ENCODE measurements at regions not wholly inside any gene's neighbourhood (a gene's known extent, or its start where the extent isn't known, plus 50 kb on each side); places are given as distances from the start of the nearest gene placed in this dataset.

DNA sequence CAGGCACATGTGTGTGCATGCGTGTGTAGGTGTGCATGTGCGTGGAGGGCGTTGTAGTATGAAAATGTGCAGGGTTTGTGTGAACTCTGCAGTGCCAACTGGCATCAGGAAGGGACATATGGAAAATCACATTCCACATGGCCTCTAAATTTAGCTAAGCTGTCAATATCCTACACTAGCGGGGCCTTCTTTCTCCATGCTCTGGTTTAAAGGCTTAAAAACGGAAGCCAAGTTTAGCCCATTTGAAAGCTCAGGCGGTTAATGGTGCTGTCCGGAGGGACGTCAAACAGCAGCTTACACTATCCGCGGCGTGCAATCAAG, 144.1 kb upstream of the NOCT start:
- DNase-seq: no peak
- H2AFZ ChIP-seq: no peak overlapping the region
- H3K4me2 ChIP-seq (ENCODE audit: unreplicated experiment): no peak overlapping the region
- no peak overlapping the region for H3K4me3 ChIP-seq
- no peaks in the 10 kb centered on the region for H3K9me3 ChIP-seq (ENCODE audit: low read depth)
- H3K27me3 ChIP-seq (replicated peaks; ENCODE audit: insufficient read depth): peaks cover 23% of the 10 kb centered on the region; the same call in 1 of the 2 replicates
- H3K4me1 ChIP-seq (ENCODE audit: insufficient read depth): peaks cover 16% of the 10 kb centered on the region
- H3F3A ChIP-seq (ENCODE audit: insufficient read depth): peaks cover 10% of the 10 kb centered on the region
- in situ Hi-C loops (cut with MboI): loop anchor here (25.0 kb wide), 1 partner anchor 1059 kb away; no protein-coding TSS in a partner anchor
- no peak overlapping the region for H3K27ac ChIP-seq
- TF ChIP-seq EZH2phosphoT487 (IDR thresholded peaks at IDR 0.05; ENCODE audit: insufficient read depth, low read depth) (no peak), EZH2 (IDR thresholded peaks at IDR 0.05; ENCODE audit: insufficient read depth, poor library complexity, severe bottlenecking) (no peak)
- H3K9ac ChIP-seq: no peak overlapping the region
- no peaks in the 10 kb centered on the region for H4K20me1 ChIP-seq (ENCODE audit: insufficient read depth)
- no peaks in the 10 kb centered on the region for H3K36me3 ChIP-seq (ENCODE audit: low read depth)
- H3K79me2 ChIP-seq (ENCODE audit: insufficient read depth): no peaks in the 10 kb centered on the region
- WGBS, 2 experiments (ENCODE audit: low coverage in 1 of 2, low lambda C conversion rate in 2 of 2, missing lambda C conversion rate in 2 of 2): 59 to 65% methylated on average over 11 of the region's 11 CpGs
- H3K9me2 ChIP-seq (ENCODE audit: insufficient read depth): no peaks in the 10 kb centered on the region

DNA sequence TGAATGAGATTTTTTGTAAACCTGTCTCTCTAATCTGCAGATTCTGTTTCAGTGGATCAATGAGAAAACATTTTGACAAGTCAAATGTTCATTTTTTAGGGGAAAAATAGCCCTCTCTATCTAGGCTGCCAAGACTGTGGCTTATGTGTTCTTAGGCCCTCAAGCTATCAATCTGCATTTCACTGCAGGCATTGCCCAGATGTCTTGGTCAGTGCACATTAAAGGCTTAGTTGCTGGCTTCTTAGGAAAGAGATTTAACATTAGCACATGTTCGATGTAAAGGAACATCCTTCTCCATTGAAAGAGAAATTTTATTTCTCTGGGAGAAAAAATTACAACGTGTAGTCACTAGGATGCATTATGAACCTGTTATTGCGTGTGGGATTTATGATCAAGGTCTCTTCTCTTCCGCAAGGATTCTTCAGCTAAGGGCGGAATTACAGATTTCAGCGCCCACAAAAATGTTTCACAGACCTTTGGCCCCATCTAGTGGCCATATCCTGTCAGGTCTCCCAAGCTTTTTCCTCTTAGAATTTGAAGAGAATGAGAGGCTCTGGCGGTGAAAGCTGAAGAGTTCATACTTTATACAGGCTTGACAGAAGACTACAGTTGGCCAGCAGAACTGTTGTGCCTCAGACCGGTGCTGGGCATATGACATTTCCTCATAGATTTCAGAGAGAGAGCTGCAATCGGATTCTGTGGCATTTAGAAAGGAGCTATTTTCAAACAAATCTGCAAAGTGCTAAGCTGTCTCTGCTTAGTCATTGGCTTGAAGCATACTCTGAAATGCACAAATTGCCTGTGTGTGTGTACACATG, 144.6 kb upstream of the NOCT start:
- Histone ChIP-seq H3K4me2 (ENCODE audit: unreplicated experiment) (peak overlapping the region; percentile 41), H3F3A (ENCODE audit: insufficient read depth) (peaks cover 5% of the 10 kb centered on the region; the same call in 1 of the 2 replicates), H3K9ac (no peak overlapping the region), H4K20me1 (ENCODE audit: insufficient read depth) (no peaks in the 10 kb centered on the region), H3K36me3 (ENCODE audit: low read depth) (no peaks in the 10 kb centered on the region), H3K27me3 (replicated peaks; ENCODE audit: insufficient read depth) (peaks cover 28% of the 10 kb centered on the region; the same call in 1 of the 2 replicates), H3K27ac (no peak overlapping the region), H3K4me1 (ENCODE audit: insufficient read depth) (peaks cover 11% of the 10 kb centered on the region; the same call in 1 of the 2 replicates), H3K9me2 (ENCODE audit: insufficient read depth) (no peaks in the 10 kb centered on the region), H3K9me3 (ENCODE audit: low read depth) (no peaks in the 10 kb centered on the region), H3K4me3 (no peak overlapping the region), H3K79me2 (ENCODE audit: insufficient read depth) (no peaks in the 10 kb centered on the region), H2AFZ (no peak overlapping the region)
- in situ Hi-C loops (cut with MboI): loop anchor here (25.0 kb wide), 1 partner anchor 1059 kb away; no protein-coding TSS in a partner anchor
- TF ChIP-seq EZH2phosphoT487 (IDR thresholded peaks at IDR 0.05; ENCODE audit: insufficient read depth, low read depth): no peak
- no peak for TF ChIP-seq EZH2 (IDR thresholded peaks at IDR 0.05; ENCODE audit: insufficient read depth, poor library complexity, severe bottlenecking)
- WGBS, 2 experiments (ENCODE audit: low coverage in 1 of 2, low lambda C conversion rate in 2 of 2, missing lambda C conversion rate in 2 of 2): 6 to 8% methylated on average over 9 of the region's 9 CpGs
- peak; percentile 81 for DNase-seq

DNA sequence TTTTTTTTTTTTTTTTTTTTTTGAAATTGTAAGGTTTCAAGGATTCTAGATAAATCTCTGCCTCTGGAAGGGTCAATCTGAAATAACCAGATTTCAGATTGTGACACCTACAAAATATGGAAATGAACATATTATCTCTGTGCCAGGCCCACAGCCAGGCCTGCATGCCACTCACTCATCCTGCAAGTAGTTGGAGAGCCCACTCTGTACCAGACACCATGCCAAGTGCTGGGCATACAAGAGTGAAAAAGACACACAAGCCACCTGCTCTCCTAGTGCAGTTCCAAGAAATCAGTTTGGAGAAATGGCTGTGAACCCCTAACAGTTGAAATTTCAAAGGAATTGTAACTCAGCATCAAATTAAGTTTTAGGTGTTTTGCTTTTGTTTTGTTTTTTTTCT, 145.9 kb upstream of the NOCT start:
- Histone ChIP-seq H3K9me2 (ENCODE audit: insufficient read depth) (no peaks in the 10 kb centered on the region), H3K4me1 (ENCODE audit: insufficient read depth) (peaks cover 5% of the 10 kb centered on the region; the same call in 1 of the 2 replicates), H3K27ac (no peak overlapping the region), H4K20me1 (ENCODE audit: insufficient read depth) (no peaks in the 10 kb centered on the region), H3K4me2 (ENCODE audit: unreplicated experiment) (no peak overlapping the region), H3K27me3 (replicated peaks; ENCODE audit: insufficient read depth) (peaks cover 28% of the 10 kb centered on the region; the same call in 1 of the 2 replicates), H3K4me3 (no peak overlapping the region), H3K9me3 (ENCODE audit: low read depth) (no peaks in the 10 kb centered on the region), H3K79me2 (ENCODE audit: insufficient read depth) (no peaks in the 10 kb centered on the region), H3K36me3 (ENCODE audit: low read depth) (no peaks in the 10 kb centered on the region), H3K9ac (no peak overlapping the region), H2AFZ (no peak overlapping the region), H3F3A (ENCODE audit: insufficient read depth) (no peaks in the 10 kb centered on the region)
- DNase-seq: no peak
- in situ Hi-C loops (cut with MboI): loop anchor here (25.0 kb wide), 1 partner anchor 1057 kb away; no protein-coding TSS in a partner anchor
- TF ChIP-seq EZH2 (IDR thresholded peaks at IDR 0.05; ENCODE audit: insufficient read depth, poor library complexity, severe bottlenecking) (no peak), EZH2phosphoT487 (IDR thresholded peaks at IDR 0.05; ENCODE audit: insufficient read depth, low read depth) (no peak)

DNA sequence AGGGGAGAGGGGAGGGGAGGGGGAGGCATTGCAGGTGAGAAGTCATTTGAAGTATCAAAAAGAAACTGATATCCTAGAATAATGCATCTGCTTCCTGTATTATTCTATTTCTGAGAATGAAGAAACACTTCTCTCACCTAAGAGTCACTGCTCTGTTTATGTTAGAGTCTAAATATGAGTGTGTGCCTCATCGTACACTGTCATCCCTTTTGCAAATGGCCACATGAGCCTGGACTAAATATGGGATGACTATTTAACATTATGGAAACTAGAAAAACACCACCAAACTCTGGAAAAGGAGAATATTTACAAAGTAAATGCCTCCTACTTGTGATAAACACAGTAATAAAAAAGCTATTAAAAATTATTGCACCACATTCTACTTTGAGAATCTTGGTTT, 146.4 kb upstream of the NOCT start:
- H3K4me3 ChIP-seq: no peak overlapping the region
- no peak for TF ChIP-seq EZH2 (IDR thresholded peaks at IDR 0.05; ENCODE audit: insufficient read depth, poor library complexity, severe bottlenecking)
- no peak for TF ChIP-seq EZH2phosphoT487 (IDR thresholded peaks at IDR 0.05; ENCODE audit: insufficient read depth, low read depth)

More for the DNA sequence above, 146.4 kb upstream of the NOCT start:
- H3K27ac ChIP-seq: no peak overlapping the region
- 13 to 17% methylated on average over 1 of the region's 1 CpG for WGBS, 2 experiments (ENCODE audit: low coverage in 1 of 2, low lambda C conversion rate in 2 of 2, missing lambda C conversion rate in 2 of 2)
- H3K9ac ChIP-seq: no peak overlapping the region
- no peak overlapping the region for H3K4me2 ChIP-seq (ENCODE audit: unreplicated experiment)
- in situ Hi-C loops (cut with MboI): loop anchor here (25.0 kb wide), 1 partner anchor 1057 kb away; no protein-coding TSS in a partner anchor
- no peaks in the 10 kb centered on the region for H3K36me3 ChIP-seq (ENCODE audit: low read depth)
- H3K4me1 ChIP-seq (ENCODE audit: insufficient read depth): peaks cover 5% of the 10 kb centered on the region; the same call in 1 of the 2 replicates
- peak; percentile 55 for DNase-seq
- no peaks in the 10 kb centered on the region for H4K20me1 ChIP-seq (ENCODE audit: insufficient read depth)
- no peaks in the 10 kb centered on the region for H3K9me3 ChIP-seq (ENCODE audit: low read depth)
- no peak overlapping the region for H2AFZ ChIP-seq
- H3K79me2 ChIP-seq (ENCODE audit: insufficient read depth): no peaks in the 10 kb centered on the region
- H3K9me2 ChIP-seq (ENCODE audit: insufficient read depth): no peaks in the 10 kb centered on the region
- peaks cover 26% of the 10 kb centered on the region; the same call in 1 of the 2 replicates for H3K27me3 ChIP-seq (replicated peaks; ENCODE audit: insufficient read depth)
- no peaks in the 10 kb centered on the region for H3F3A ChIP-seq (ENCODE audit: insufficient read depth)

All from GM23248 (cell line).